ENCODE measurements at regions not wholly inside any gene's neighbourhood (a gene's known extent, or its start where the extent isn't known, plus 50 kb on each side); places are given as distances from the start of the nearest gene placed in this dataset.

- no peak overlapping the region for H3K27ac ChIP-seq (replicated peaks)
- TF ChIP-seq, protein P1, sequence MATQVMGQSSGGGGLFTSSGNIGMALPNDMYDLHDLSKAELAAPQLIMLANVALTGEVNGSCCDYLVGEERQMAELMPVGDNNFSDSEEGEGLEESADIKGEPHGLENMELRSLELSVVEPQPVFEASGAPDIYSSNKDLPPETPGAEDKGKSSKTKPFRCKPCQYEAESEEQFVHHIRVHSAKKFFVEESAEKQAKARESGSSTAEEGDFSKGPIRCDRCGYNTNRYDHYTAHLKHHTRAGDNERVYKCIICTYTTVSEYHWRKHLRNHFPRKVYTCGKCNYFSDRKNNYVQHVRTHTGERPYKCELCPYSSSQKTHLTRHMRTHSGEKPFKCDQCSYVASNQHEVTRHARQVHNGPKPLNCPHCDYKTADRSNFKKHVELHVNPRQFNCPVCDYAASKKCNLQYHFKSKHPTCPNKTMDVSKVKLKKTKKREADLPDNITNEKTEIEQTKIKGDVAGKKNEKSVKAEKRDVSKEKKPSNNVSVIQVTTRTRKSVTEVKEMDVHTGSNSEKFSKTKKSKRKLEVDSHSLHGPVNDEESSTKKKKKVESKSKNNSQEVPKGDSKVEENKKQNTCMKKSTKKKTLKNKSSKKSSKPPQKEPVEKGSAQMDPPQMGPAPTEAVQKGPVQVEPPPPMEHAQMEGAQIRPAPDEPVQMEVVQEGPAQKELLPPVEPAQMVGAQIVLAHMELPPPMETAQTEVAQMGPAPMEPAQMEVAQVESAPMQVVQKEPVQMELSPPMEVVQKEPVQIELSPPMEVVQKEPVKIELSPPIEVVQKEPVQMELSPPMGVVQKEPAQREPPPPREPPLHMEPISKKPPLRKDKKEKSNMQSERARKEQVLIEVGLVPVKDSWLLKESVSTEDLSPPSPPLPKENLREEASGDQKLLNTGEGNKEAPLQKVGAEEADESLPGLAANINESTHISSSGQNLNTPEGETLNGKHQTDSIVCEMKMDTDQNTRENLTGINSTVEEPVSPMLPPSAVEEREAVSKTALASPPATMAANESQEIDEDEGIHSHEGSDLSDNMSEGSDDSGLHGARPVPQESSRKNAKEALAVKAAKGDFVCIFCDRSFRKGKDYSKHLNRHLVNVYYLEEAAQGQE (IDR thresholded peaks at IDR 0.05; ENCODE audit: insufficient replicate concordance, low read depth), result no peak
- no peak for TF ChIP-seq GABPA (IDR thresholded peaks at IDR 0.05; ENCODE audit: low read depth)
- TF ChIP-seq SPI1 (IDR thresholded peaks at IDR 0.05; ENCODE audit: borderline replicate concordance, low read depth), result no peak
- TF ChIP-seq POLR2AphosphoS5 (IDR thresholded peaks at IDR 0.05; ENCODE audit: low read depth), result no peak
- TF ChIP-seq, protein P2, sequence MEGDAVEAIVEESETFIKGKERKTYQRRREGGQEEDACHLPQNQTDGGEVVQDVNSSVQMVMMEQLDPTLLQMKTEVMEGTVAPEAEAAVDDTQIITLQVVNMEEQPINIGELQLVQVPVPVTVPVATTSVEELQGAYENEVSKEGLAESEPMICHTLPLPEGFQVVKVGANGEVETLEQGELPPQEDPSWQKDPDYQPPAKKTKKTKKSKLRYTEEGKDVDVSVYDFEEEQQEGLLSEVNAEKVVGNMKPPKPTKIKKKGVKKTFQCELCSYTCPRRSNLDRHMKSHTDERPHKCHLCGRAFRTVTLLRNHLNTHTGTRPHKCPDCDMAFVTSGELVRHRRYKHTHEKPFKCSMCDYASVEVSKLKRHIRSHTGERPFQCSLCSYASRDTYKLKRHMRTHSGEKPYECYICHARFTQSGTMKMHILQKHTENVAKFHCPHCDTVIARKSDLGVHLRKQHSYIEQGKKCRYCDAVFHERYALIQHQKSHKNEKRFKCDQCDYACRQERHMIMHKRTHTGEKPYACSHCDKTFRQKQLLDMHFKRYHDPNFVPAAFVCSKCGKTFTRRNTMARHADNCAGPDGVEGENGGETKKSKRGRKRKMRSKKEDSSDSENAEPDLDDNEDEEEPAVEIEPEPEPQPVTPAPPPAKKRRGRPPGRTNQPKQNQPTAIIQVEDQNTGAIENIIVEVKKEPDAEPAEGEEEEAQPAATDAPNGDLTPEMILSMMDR (IDR thresholded peaks at IDR 0.05; ENCODE audit: insufficient read depth, low read length), result no peak
- H3K4me3 ChIP-seq (replicated peaks; ENCODE audit: insufficient read depth, low read length), result no peak overlapping the region
- DNase-seq (ENCODE audit: low read depth in 1 of 2, low spot score in 1 of 2), result no peak
- H3K27me3 ChIP-seq (ENCODE audit: insufficient read depth, poor library complexity, severe bottlenecking), result peaks cover 5% of the 10 kb centered on the region
These were observed 103.6 kb upstream of the RNF32 start for GRCh38 chr7:156537006-156537405.

GRCh38 chr7:156534925-156535324 lies 105.6 kb upstream of the RNF32 start:
- Histone ChIP-seq H3K4me3 (replicated peaks; ENCODE audit: insufficient read depth, low read length) (no peak overlapping the region), H3K27me3 (ENCODE audit: insufficient read depth, poor library complexity, severe bottlenecking) (peaks cover 5% of the 10 kb centered on the region), H3K27ac (replicated peaks) (no peak overlapping the region)
- TF ChIP-seq, protein P2 (IDR thresholded peaks at IDR 0.05; ENCODE audit: insufficient read depth, low read length), result no peak
- TF ChIP-seq GABPA (IDR thresholded peaks at IDR 0.05; ENCODE audit: low read depth) (no peak), SPI1 (IDR thresholded peaks at IDR 0.05; ENCODE audit: borderline replicate concordance, low read depth) (no peak), POLR2AphosphoS5 (IDR thresholded peaks at IDR 0.05; ENCODE audit: low read depth) (no peak)
- TF ChIP-seq, protein P1 (IDR thresholded peaks at IDR 0.05; ENCODE audit: insufficient replicate concordance, low read depth), result no peak
- no peak for DNase-seq (ENCODE audit: low read depth in 1 of 2, low spot score in 1 of 2)

DNA sequence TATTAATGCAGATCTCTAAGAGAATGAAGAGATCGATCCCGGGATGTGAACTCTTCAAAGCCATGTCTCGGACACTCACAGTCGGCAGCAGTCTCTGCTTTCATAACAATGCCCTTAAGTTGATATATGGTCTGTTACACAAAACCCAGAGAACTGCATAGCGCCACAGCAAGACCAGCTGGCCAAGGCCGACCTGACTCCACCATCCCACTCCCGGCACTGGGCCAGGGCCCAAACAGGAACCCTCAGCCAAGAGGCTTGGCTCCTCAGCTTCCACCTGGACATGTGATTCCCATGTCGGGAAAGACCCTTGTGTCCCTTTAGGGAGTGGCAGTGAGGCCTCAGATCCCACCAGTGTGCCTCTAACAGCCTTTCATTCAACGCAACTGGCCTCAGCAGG lies 106.6 kb upstream of the RNF32 start:
- Histone ChIP-seq H3K4me3 (replicated peaks; ENCODE audit: insufficient read depth, low read length) (no peak overlapping the region), H3K27me3 (ENCODE audit: insufficient read depth, poor library complexity, severe bottlenecking) (peaks cover 5% of the 10 kb centered on the region), H3K27ac (replicated peaks) (no peak overlapping the region)
- no peak for DNase-seq (ENCODE audit: low read depth in 1 of 2, low spot score in 1 of 2)
- TF ChIP-seq, protein P2 (IDR thresholded peaks at IDR 0.05; ENCODE audit: insufficient read depth, low read length), result no peak
- TF ChIP-seq POLR2AphosphoS5 (IDR thresholded peaks at IDR 0.05; ENCODE audit: low read depth), result no peak
- no peak for TF ChIP-seq GABPA (IDR thresholded peaks at IDR 0.05; ENCODE audit: low read depth)

GRCh38 chr7:156533420-156533819 lies 107.2 kb upstream of the RNF32 start:
- H3K27me3 ChIP-seq (ENCODE audit: insufficient read depth, poor library complexity, severe bottlenecking), result peaks cover 5% of the 10 kb centered on the region
- DNase-seq (ENCODE audit: low read depth in 1 of 2, low spot score in 1 of 2), result no peak
- no peak overlapping the region for H3K27ac ChIP-seq (replicated peaks)
- H3K4me3 ChIP-seq (replicated peaks; ENCODE audit: insufficient read depth, low read length), result no peak overlapping the region
- TF ChIP-seq, protein P2 (IDR thresholded peaks at IDR 0.05; ENCODE audit: insufficient read depth, low read length), result no peak
